Panc1 (cell line): ENCODE measurements at regions not wholly inside any gene's neighbourhood (a gene's known extent, or its start where the extent isn't known, plus 50 kb on each side); places are given as distances from the start of the nearest gene placed in this dataset.

Experiments
- POLR2AphosphoS5 ChIP-seq: IDR thresholded peaks from 2 replicates; pipeline ENCODE4 v1.6.1; 2012; ENCODE audit warnings: mild to moderate bottlenecking, low read depth, low read length, moderate library complexity
- SIN3A ChIP-seq: IDR thresholded peaks from 2 replicates; pipeline ENCODE4 v1.6.1; 2012; ENCODE audit warnings: low read depth, mild to moderate bottlenecking, low read length, moderate library complexity, borderline replicate concordance; ENCODE audit not compliant: insufficient read depth
- TCF7L2 ChIP-seq: IDR thresholded peaks from 2 replicates; pipeline ENCODE4 v1.6.1; 2011; ENCODE audit warnings: mild to moderate bottlenecking, low read depth, low read length, inconsistent platforms
- TF ChIP-seq, protein P1 (sequence below): fragments of 450-650 bp; IDR thresholded peaks from 2 replicates; pipeline ENCODE4 v1.5.1; 2017; ENCODE audit warnings: mild to moderate bottlenecking

DNA sequence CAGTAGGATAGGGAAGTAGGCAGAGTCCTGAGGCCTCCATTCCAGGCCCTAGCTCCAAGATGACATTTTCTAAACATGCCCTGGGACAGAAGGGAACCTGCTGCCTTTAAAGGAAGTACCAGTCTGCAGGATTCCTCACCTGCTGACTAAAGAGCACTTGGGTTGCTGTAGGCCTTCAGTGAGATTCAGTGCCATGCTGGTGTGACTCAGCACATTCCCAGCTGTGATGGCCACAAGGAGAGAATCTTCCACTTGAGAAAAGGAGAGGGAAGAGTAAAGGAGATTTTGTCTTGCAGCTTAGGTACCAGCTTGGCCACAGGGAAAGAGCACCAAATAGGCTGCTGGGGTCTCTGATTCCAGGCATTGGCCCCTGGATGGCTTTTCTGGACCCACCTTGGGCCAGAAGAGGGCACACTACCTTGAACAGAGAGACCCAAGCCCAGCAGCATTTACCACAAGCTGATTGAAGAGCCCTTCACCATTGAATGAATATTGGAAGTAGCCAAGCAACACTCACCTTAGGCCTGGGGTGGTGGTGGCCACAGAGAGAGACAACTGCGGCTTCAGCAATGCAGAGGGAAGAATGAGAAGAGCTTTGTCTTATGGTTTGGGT is 498.3 kb downstream of the KCNH5 start:
- TF ChIP-seq, protein P1, sequence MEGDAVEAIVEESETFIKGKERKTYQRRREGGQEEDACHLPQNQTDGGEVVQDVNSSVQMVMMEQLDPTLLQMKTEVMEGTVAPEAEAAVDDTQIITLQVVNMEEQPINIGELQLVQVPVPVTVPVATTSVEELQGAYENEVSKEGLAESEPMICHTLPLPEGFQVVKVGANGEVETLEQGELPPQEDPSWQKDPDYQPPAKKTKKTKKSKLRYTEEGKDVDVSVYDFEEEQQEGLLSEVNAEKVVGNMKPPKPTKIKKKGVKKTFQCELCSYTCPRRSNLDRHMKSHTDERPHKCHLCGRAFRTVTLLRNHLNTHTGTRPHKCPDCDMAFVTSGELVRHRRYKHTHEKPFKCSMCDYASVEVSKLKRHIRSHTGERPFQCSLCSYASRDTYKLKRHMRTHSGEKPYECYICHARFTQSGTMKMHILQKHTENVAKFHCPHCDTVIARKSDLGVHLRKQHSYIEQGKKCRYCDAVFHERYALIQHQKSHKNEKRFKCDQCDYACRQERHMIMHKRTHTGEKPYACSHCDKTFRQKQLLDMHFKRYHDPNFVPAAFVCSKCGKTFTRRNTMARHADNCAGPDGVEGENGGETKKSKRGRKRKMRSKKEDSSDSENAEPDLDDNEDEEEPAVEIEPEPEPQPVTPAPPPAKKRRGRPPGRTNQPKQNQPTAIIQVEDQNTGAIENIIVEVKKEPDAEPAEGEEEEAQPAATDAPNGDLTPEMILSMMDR: no peak
- TF ChIP-seq TCF7L2 (no peak), POLR2AphosphoS5 (no peak), SIN3A (no peak)
